Activated B cell treated with CpG ODN at 0.5 μM for 24 hours (primary cell): ENCODE measurements at regions not wholly inside any gene's neighbourhood (a gene's known extent, or its start where the extent isn't known, plus 50 kb on each side); places are given as distances from the start of the nearest gene placed in this dataset.

Experiments used
- ATAC-seq: fragments of 200-7000 bp; cut with Tn5 transposase; one replicate; pipeline ENCODE4 v1.10.0; 2021; ENCODE audit warnings: low read depth, mild to moderate bottlenecking, moderate library complexity
- CTCF ChIA-PET: fragments of 350-600 bp; sonication (Branson Sonifier 250); formaldehyde crosslinking; loops from one replicate; lab custom pipeline; 2021; ENCODE audit warnings: antibody characterized with exemption; lab: Charles Lee
- POLR2A ChIA-PET: fragments of 350-600 bp; sonication (Branson Sonifier 250); formaldehyde crosslinking; loops from one replicate; lab custom pipeline; 2021; ENCODE audit warnings: antibody characterized with exemption; lab: Charles Lee
- DNase-seq: peaks from one replicate; pipeline ENCODE4 v3.0.0; 2022
- H3K27ac Mint-ChIP-seq: one replicate; pipeline ENCODE4 v1.8.0; 2020; ENCODE audit warnings: mixed read lengths
- H3K27me3 Mint-ChIP-seq: one replicate; pipeline ENCODE4 v1.8.0; 2021; ENCODE audit warnings: mixed read lengths
- H3K36me3 Mint-ChIP-seq: one replicate; pipeline ENCODE4 v1.8.0; 2021; ENCODE audit warnings: low read depth, mixed read lengths
- H3K4me1 Mint-ChIP-seq: one replicate; pipeline ENCODE4 v1.8.0; 2021; ENCODE audit warnings: mixed read lengths
- H3K4me3 Mint-ChIP-seq: one replicate; pipeline ENCODE4 v1.8.0; 2020; ENCODE audit warnings: mild to moderate bottlenecking, mixed read lengths
- H3K9me3 Mint-ChIP-seq: one replicate; pipeline ENCODE4 v1.8.0; 2020; ENCODE audit warnings: mixed read lengths
- intact Hi-C: fragments of 100-400 bp; cut with micrococcal nuclease; formaldehyde crosslinking; loops from one replicate; pipeline ENCODE4 v1.15.1; 2024
- TF ChIP-seq, protein P1 (sequence below): fragments of 200-600 bp; IDR thresholded peaks from one replicate; pipeline ENCODE4 v1.8.0; 2022; ENCODE audit warnings: antibody characterized with exemption, mild to moderate bottlenecking

DNA sequence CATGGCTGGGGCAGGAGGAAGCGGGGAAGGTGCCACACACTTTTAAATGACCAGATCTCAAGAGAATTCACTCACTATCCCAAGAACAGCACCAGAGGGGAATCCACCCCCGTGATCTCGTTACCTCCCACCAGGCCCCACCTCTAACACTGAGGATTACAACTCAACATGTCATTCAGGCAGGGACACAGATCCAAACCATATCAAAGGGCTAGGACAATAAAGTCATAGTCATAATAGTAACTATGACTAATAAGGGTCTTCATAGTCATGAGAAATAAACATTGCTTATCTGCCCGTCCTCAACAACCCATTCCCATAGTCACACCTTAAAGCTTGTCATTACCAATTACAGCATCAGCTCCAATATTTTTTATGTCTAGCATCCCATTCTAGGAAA is 65.3 kb upstream of the SMC2 start:
- no peak overlapping the region for H3K27ac Mint-ChIP-seq
- TF ChIP-seq, protein P1, sequence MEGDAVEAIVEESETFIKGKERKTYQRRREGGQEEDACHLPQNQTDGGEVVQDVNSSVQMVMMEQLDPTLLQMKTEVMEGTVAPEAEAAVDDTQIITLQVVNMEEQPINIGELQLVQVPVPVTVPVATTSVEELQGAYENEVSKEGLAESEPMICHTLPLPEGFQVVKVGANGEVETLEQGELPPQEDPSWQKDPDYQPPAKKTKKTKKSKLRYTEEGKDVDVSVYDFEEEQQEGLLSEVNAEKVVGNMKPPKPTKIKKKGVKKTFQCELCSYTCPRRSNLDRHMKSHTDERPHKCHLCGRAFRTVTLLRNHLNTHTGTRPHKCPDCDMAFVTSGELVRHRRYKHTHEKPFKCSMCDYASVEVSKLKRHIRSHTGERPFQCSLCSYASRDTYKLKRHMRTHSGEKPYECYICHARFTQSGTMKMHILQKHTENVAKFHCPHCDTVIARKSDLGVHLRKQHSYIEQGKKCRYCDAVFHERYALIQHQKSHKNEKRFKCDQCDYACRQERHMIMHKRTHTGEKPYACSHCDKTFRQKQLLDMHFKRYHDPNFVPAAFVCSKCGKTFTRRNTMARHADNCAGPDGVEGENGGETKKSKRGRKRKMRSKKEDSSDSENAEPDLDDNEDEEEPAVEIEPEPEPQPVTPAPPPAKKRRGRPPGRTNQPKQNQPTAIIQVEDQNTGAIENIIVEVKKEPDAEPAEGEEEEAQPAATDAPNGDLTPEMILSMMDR, result no peak
- POLR2A ChIA-PET, result no interaction called here

More for the DNA sequence above, 65.3 kb upstream of the SMC2 start:
- H3K9me3 Mint-ChIP-seq, result no peaks in the 10 kb centered on the region
- no peak overlapping the region for H3K4me3 Mint-ChIP-seq
- no peaks in the 10 kb centered on the region for H3K36me3 Mint-ChIP-seq
- peaks cover 2% of the 10 kb centered on the region for H3K4me1 Mint-ChIP-seq
- no peaks in the 10 kb centered on the region for H3K27me3 Mint-ChIP-seq
- CTCF ChIA-PET, result no interaction called here
- intact Hi-C loops, result no loop called here
- DNase-seq, result no peak
- no peak for ATAC-seq
